NCI-H345 treated with DMSO at 0.1 percent for 48 hours (cell line): ENCODE measurements at regions not wholly inside any gene's neighbourhood (a gene's known extent, or its start where the extent isn't known, plus 50 kb on each side); places are given as distances from the start of the nearest gene placed in this dataset.

Experiments used
- DNase-seq: peaks from one replicate; lab custom pipeline; 2025; ENCODE audit not compliant: unreplicated experiment; lab: John Stamatoyannopoulos, UW

DNA sequence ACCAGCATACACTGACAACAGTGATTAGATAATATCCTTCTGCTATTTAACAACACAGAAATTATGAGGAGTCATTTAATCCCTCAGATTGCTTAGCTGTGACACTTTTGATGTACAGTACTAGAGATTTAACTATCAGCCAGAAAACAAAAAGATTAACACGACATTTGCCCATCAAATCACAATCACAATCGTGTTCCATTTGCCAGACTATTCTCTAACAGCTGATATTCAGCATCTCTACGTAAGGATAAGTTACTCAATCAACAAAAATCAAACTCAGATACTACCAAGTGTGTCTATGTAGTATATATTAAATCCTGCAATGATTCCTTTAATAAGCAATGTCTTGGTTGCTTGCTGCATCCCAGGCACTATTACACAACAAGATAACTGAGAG, 558.7 kb upstream of the USP15 start:
- no peak for DNase-seq

DNA sequence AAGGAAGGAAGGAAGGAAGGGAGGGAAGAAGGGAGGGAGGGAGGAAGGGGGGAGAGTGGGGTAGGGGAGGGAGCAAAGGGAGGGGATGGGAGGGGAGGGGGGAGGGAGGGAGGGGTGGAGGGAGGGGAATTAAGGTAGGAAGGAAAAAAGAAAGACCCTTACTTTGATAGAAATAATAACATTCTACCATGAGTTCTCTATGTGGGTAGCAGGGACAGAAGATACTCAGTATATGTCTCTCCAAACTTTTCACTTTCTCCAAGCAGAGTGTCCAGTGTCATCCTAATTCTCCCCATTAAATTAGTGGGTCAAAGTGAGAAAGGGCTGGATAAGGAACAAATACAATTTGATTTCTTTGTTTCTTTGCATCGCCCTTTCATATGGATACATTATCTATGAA, 553.4 kb upstream of the USP15 start:
- no peak for DNase-seq

DNA sequence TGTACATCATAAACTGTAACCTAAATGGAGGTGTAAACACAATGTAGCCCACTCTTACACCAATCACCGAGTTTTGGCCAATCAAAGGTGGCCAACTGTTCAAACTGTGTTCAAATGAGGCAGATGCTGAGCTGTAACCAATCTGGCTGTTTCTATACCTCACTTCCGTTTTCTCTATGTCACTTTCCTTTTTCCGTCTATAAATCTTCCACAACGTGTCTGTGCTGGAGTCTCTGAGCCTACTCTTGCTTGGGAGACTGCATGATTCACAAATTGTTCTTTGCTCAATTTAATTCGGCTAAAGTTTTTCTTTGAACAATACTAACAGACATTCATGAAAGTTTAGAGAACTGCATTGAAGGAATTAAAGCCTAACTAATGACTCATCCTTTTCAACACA, 547.1 kb upstream of the USP15 start:
- DNase-seq: no peak

DNA sequence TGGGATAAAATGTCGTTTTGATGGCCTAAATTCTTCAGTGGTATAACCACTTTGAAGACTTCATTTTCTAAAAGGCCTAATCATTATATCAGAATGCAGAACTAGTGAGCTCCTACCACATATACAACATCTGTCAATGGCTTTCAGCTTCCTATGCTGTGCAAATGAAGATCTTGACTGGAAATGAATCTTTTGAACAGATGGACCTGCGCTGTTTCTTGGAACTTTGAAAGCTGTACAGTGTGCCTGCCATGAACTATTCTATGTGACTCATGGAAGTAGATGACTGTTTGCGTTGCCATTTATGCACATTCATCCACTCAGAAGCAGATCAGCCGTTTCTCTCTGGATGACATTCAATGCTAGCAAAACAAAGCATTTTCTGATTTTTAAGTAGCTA, 542.2 kb upstream of the USP15 start:
- no peak for DNase-seq

- no peak for DNase-seq
Measured at GRCh38 chr12:61739925-61740324, 520.3 kb upstream of the USP15 start.

GRCh38 chr12:61750604-61751003, 509.6 kb upstream of the USP15 start:
- DNase-seq: no peak

DNA sequence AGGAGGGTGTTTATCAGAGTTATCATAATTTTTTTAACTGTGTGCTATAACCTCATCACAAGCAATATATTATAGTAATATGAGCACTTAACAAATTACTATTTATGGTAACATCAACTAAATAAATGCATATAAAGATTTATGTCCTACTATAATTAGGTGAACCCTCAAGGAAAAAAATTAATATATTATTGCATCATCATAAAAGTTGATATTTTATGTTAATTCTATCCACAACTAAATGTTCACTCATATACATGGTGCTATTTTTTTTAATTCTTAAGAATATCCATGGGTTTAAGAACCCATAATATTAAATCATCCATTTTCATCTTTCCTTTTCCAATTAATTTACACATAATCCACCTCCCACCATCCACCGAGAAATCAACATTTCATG, 506.0 kb upstream of the USP15 start:
- no peak for DNase-seq

DNA sequence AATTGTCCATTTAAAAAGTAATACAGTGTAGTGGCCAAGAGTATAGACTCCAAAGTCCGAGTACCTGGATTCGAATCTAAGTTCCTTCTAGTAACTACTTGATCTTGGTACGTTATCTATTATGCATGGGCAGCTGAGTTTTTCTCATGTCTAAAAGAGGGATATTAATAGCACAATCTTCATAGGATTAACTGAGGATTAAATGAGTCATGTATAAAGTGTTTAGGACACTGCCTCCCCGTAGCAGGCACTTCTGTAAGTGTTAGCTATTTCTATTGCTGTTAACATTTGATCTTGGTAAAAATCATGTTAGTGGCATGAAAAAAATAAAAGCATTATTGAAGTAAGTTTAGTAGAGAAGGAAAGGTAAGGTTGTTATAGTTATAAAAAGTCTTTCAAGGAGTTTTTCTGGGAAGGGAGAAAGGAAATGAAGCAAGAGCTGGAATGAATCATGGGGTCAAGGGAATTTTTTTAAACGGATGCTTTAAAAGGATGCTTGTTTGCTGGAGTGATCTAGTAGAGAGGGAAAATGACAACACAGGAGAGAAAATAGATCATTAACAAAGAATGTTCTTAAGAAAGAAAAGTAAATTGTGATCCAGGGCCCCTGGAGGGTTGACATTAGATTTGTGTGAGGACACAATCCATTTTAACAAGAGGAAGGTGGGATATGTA, 502.2 kb upstream of the USP15 start:
- no peak for DNase-seq

DNA sequence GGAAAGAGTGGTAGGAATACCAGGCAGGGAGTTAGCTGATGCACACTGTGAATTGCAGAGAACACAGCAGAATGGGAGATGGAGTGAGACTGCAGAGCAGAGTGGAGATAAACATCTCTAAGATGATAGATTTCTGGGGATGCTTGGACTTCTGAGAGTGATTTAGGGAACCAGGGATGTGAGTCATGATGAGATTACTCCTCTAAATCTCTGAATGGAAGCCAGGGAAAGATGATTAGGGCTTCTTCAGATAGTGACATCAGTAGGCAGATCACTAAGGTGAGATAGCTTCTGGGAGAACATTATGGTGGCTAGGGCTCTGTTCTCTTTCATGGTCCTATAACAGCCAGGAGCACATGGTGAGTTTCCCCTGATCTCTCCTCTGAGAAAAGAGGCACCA, 501.5 kb upstream of the USP15 start:
- DNase-seq: no peak

GRCh38 chr12:61765926-61766325, 494.3 kb upstream of the USP15 start:
- DNase-seq: no peak

- DNase-seq: no peak
Measured at GRCh38 chr12:61780435-61780834, 479.8 kb upstream of the USP15 start.

DNA sequence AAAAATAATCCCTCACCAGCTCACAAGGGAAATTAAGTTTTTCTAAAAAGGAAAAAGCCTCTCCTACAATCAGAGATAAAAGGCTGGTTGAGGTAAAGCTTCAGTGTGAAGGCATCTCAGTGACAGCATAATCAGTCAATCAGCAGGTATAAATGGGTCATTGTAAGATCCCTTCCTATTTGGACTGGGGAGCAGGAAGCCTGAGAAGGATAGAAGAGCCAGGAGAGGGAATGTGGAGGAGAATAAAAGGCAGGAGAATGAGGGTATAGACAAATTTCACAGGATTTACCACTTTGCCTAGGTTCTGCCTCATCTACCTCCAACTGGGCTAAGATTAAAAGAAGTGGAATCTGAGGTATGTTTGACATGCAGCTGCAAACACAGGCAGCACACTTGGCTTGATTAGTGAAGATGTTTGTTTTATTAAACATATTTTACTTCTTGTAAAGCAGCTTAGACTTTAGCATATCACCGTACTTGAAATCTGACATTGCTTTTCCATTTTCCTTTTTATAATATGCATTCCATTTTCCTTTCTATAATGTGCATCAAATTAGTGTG, 479.1 kb upstream of the USP15 start:
- no peak for DNase-seq

DNA sequence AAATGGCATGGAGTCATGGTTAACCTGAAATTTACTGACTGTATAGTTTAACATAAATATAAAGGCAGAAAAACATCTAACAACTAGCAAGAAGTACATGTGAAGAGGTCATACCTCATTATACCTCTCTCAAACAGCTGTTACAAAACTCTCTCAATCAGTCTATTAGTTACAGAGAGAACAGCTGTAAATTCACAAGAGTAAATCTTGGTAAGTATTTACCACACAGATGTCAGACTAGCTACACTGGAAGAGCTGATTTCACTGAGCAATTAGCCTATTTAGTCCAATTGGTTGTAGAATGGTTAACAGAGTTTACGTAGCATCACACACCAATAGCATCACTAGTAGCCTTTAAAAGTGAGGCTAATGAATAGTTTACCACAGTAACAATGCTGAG, 463.4 kb upstream of the USP15 start:
- no peak for DNase-seq

DNA sequence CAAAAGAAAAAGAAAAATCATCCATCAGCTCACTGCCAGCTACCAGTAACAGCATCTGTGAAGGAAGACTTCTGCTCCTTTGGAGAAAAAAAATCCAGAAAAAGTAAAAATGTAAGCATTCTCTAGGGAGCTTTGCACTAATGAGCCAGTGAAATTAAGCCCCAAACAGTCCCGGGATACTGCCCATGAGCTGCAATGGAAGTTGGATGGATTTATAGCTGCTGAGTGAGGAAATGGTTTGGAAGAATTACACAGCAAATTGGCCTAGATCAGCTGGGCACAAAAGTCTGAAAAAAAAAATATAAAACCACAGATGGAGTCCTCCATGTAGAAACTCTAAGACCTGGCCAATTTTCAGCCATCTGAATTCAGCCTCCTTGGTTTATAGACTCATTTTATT, 462.9 kb upstream of the USP15 start:
- no peak for DNase-seq

DNA sequence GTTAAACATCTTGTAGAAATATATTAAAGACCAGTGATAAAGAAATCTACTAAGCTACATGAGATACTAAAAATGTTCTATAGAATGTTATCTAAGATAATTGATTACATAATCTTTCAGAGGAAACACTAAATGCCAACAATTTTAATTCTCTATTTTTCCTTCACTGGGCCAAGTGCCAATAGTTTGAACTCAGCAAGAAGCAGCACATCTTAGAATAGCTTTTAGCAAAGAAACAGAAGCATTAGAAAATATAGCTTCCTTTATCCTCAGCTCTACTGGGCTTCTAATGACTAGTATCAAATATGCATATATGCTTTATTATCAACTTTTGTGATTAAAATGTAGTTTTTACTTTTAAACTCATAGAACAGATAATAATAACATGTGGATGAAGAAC, 461.4 kb upstream of the USP15 start:
- DNase-seq: no peak

GRCh38 chr12:61804301-61804700, 455.9 kb upstream of the USP15 start:
- no peak for DNase-seq

DNA sequence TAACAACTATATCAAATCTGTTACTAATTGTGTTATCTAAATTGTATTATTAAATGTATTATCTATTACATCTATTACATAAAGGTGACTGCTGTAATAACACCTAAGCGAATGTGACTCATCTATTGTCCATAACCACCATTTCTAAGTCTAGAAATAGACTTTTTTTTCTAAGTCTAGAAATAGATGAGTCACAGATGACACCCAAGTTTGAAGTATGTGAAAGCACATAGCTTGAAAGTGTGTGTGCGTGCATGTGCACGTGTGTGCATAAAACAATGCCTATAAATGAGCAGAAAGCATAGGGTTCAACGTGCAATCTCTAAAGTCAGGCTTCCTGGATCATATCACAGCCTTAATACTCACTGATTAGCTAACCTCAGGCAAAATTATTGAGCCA, 451.3 kb upstream of the USP15 start:
- no peak for DNase-seq

GRCh38 chr12:61810486-61810885, 449.7 kb upstream of the USP15 start:
- no peak for DNase-seq

- no peak for DNase-seq
Measured at GRCh38 chr12:61821381-61821780, 438.8 kb upstream of the USP15 start.

DNA sequence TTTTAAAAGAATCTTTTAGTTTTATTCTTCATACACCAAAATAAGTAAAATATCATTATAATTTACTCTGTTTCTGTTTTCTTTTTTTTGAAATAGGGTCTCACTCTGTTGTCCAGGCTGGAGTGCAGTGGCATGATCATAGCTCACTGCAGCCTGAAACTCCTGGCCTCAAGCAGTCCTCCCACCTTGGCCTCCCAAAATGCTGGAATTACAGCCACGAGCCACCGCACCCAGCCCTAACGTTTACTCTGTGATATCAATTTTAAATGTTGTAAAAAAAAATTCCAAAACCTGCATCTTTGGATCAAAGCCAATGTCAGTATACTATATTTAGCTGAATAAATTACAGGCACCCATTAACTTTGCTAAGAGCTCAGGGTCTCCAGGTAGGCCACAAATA, 437.1 kb upstream of the USP15 start:
- DNase-seq: no peak

- DNase-seq: no peak
Measured at GRCh38 chr12:61846765-61847164, 413.4 kb upstream of the USP15 start.

DNA sequence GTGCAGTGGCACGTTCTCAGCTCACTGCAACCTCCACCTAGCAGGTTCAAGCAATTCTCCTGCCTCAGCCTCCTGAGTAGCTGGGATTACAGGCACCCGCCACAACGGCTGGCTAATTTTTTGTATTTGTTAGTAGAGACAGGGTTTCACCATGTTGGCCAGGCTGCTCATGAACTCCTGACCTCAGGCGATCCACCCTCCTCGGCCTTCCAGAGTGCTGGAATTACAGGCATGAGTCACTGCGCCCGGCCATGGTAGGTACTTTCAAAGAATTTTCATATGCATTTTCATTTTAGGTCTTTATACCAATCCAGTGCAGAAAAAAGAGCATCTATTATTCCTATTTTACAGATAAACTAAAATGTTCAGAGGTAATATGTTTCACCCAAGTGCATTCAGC, 411.3 kb upstream of the USP15 start:
- no peak for DNase-seq

GRCh38 chr12:61853945-61854344, 406.3 kb upstream of the USP15 start:
- no peak for DNase-seq
